ENCODE measurements at regions not wholly inside any gene's neighbourhood (a gene's known extent, or its start where the extent isn't known, plus 50 kb on each side); places are given as distances from the start of the nearest gene placed in this dataset.

- Histone ChIP-seq H3K27me3 (ENCODE audit: low read depth, low read length) (peaks cover 29% of the 10 kb centered on the region), H3K27ac (ENCODE audit: low read length) (no peak overlapping the region), H3K4me1 (ENCODE audit: low read length) (no peaks in the 10 kb centered on the region), H3K36me3 (replicated peaks; ENCODE audit: low read depth, low read length) (no peaks in the 10 kb centered on the region), H3K79me2 (ENCODE audit: low read length) (no peaks in the 10 kb centered on the region), H3K9me3 (ENCODE audit: insufficient read depth, low read length) (no peaks in the 10 kb centered on the region), H4K20me1 (ENCODE audit: insufficient read depth, low read length) (no peaks in the 10 kb centered on the region), H3K4me3 (ENCODE audit: low read length) (no peak overlapping the region), H2AFZ (ENCODE audit: low read depth, low read length) (no peak overlapping the region), H3K4me2 (ENCODE audit: low read length) (no peak overlapping the region), H3K9ac (ENCODE audit: low read length) (no peak overlapping the region)
- TF ChIP-seq EZH2phosphoT487 (IDR thresholded peaks at IDR 0.05; ENCODE audit: low read depth): no peak
- TF ChIP-seq, protein P1, sequence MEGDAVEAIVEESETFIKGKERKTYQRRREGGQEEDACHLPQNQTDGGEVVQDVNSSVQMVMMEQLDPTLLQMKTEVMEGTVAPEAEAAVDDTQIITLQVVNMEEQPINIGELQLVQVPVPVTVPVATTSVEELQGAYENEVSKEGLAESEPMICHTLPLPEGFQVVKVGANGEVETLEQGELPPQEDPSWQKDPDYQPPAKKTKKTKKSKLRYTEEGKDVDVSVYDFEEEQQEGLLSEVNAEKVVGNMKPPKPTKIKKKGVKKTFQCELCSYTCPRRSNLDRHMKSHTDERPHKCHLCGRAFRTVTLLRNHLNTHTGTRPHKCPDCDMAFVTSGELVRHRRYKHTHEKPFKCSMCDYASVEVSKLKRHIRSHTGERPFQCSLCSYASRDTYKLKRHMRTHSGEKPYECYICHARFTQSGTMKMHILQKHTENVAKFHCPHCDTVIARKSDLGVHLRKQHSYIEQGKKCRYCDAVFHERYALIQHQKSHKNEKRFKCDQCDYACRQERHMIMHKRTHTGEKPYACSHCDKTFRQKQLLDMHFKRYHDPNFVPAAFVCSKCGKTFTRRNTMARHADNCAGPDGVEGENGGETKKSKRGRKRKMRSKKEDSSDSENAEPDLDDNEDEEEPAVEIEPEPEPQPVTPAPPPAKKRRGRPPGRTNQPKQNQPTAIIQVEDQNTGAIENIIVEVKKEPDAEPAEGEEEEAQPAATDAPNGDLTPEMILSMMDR (IDR thresholded peaks at IDR 0.05; ENCODE audit: low read depth, low read length): no peak
Observed at GRCh38 chr16:85263239-85263585, 150.9 kb upstream of the CIBAR2 start.

GRCh38 chr16:85264752-85265151, 152.5 kb upstream of the CIBAR2 start:
- no peak overlapping the region for H3K4me2 ChIP-seq (ENCODE audit: low read length)
- peaks cover 20% of the 10 kb centered on the region for H3K27me3 ChIP-seq (ENCODE audit: low read depth, low read length)
- H3K27ac ChIP-seq (ENCODE audit: low read length): no peak overlapping the region
- no peaks in the 10 kb centered on the region for H4K20me1 ChIP-seq (ENCODE audit: insufficient read depth, low read length)
- no peaks in the 10 kb centered on the region for H3K79me2 ChIP-seq (ENCODE audit: low read length)
- H2AFZ ChIP-seq (ENCODE audit: low read depth, low read length): no peak overlapping the region
- no peaks in the 10 kb centered on the region for H3K36me3 ChIP-seq (replicated peaks; ENCODE audit: low read depth, low read length)
- H3K9me3 ChIP-seq (ENCODE audit: insufficient read depth, low read length): no peaks in the 10 kb centered on the region
- no peaks in the 10 kb centered on the region for H3K4me1 ChIP-seq (ENCODE audit: low read length)
- no peak overlapping the region for H3K9ac ChIP-seq (ENCODE audit: low read length)
- H3K4me3 ChIP-seq (ENCODE audit: low read length): no peak overlapping the region
- no peak for TF ChIP-seq EZH2phosphoT487 (IDR thresholded peaks at IDR 0.05; ENCODE audit: low read depth)
- TF ChIP-seq, protein P1 (IDR thresholded peaks at IDR 0.05; ENCODE audit: low read depth, low read length): no peak

DNA sequence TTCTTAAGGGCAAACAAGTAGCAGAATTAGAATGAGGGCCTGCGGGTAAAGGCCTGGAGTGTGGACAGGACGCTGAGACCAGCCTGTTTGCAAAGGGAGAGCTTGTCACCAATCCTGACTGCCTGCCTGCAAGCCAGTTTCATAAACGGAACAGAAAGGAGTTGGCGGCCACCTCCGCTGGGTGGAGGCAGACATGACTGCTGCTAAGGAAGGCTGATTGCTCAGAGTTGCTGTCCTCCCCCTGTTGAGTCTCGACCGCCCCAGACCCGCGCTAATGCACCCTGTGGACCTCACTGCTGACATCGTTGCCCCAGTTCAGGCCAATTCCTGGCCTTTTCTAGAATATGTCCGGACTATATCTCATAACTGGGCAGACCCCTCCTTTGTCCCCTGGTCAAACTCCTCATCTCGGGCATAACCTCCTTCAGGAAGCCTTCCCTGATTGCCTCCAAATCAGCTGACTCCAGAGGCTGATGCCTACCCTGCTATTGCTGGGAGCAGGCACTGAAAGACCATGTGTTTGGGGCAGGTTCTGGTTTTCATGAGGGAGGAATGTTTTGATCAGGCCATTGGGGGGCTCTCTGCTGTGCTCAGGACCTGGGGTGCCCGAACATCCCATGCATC, 153.0 kb upstream of the CIBAR2 start:
- peaks cover 26% of the 10 kb centered on the region for H3K27me3 ChIP-seq (ENCODE audit: low read depth, low read length)
- H3K4me2 ChIP-seq (ENCODE audit: low read length): no peak overlapping the region
- no peak overlapping the region for H3K4me3 ChIP-seq (ENCODE audit: low read length)
- H3K27ac ChIP-seq (ENCODE audit: low read length): no peak overlapping the region
- TF ChIP-seq, protein P1 (IDR thresholded peaks at IDR 0.05; ENCODE audit: low read depth, low read length): no peak
- TF ChIP-seq EZH2phosphoT487 (IDR thresholded peaks at IDR 0.05; ENCODE audit: low read depth): no peak
- H3K9ac ChIP-seq (ENCODE audit: low read length): no peak overlapping the region
- no peaks in the 10 kb centered on the region for H3K36me3 ChIP-seq (replicated peaks; ENCODE audit: low read depth, low read length)
- H2AFZ ChIP-seq (ENCODE audit: low read depth, low read length): no peak overlapping the region
- no peaks in the 10 kb centered on the region for H3K4me1 ChIP-seq (ENCODE audit: low read length)
- no peaks in the 10 kb centered on the region for H4K20me1 ChIP-seq (ENCODE audit: insufficient read depth, low read length)
- no peaks in the 10 kb centered on the region for H3K79me2 ChIP-seq (ENCODE audit: low read length)
- no peaks in the 10 kb centered on the region for H3K9me3 ChIP-seq (ENCODE audit: insufficient read depth, low read length)

- H3K9me3 ChIP-seq (ENCODE audit: insufficient read depth, low read length): no peaks in the 10 kb centered on the region
- no peaks in the 10 kb centered on the region for H3K36me3 ChIP-seq (replicated peaks; ENCODE audit: low read depth, low read length)
- no peak overlapping the region for H3K4me3 ChIP-seq (ENCODE audit: low read length)
- no peaks in the 10 kb centered on the region for H3K4me1 ChIP-seq (ENCODE audit: low read length)
- TF ChIP-seq EZH2phosphoT487 (IDR thresholded peaks at IDR 0.05; ENCODE audit: low read depth): no peak
- TF ChIP-seq, protein P1 (IDR thresholded peaks at IDR 0.05; ENCODE audit: low read depth, low read length): no peak
- no peaks in the 10 kb centered on the region for H3K79me2 ChIP-seq (ENCODE audit: low read length)
- H3K9ac ChIP-seq (ENCODE audit: low read length): no peak overlapping the region
- no peak overlapping the region for H3K4me2 ChIP-seq (ENCODE audit: low read length)
- no peak overlapping the region for H3K27ac ChIP-seq (ENCODE audit: low read length)
- no peak overlapping the region for H2AFZ ChIP-seq (ENCODE audit: low read depth, low read length)
- H4K20me1 ChIP-seq (ENCODE audit: insufficient read depth, low read length): no peaks in the 10 kb centered on the region
- peaks cover 26% of the 10 kb centered on the region for H3K27me3 ChIP-seq (ENCODE audit: low read depth, low read length)
Observed at GRCh38 chr16:85265810-85266209, 153.5 kb upstream of the CIBAR2 start.
